Adrenal gland (tissue), 9 donors: ENCODE measurements at regions not wholly inside any gene's neighbourhood (a gene's known extent, or its start where the extent isn't known, plus 50 kb on each side); places are given as distances from the start of the nearest gene placed in this dataset.

Experiments
- DNase-seq, 7 donors: peaks; one replicate each; pipeline ENCODE4 v3.0.0-alpha.2; 2019 to 2020
- H3K27ac ChIP-seq, 5 donors: fragments of 200-600 bp; sonication (generic) in 4 of 5; 1 replicate in 3 of 5; 2 replicates in 2 of 5; pipeline versions ENCODE4 v1.5.1 to v1.8.0; 2016 to 2020; ENCODE audit warnings: mild to moderate bottlenecking in 1 of 5
- H3K27me3 ChIP-seq: fragments of 200-600 bp; 2 replicates; pipeline ENCODE4 v1.8.0; 2021
- H3K36me3 ChIP-seq, 2 donors: fragments of 200-600 bp; replicated peaks in 1 of 2; 1 replicate in 1 of 2; 2 replicates in 1 of 2; pipeline versions ENCODE4 v1.5.1 to v1.8.0; 2018 to 2022
- H3K4me1 ChIP-seq, 2 donors: fragments of 200-600 bp; replicated peaks in 1 of 2; 1 replicate in 1 of 2; 2 replicates in 1 of 2; pipeline versions ENCODE4 v1.5.1 to v1.8.0; 2018 to 2021
- H3K4me3 ChIP-seq, 4 donors: fragments of 200-600 bp; sonication (generic) in 3 of 4; one replicate each; pipeline ENCODE4 v1.5.1; 2016 to 2018
- H3K9me3 ChIP-seq, 3 donors: fragments of 200-600 bp; sonication (generic) in 1 of 3; replicated peaks in 1 of 3; 1 replicate in 2 of 3; 2 replicates in 1 of 3; pipeline versions ENCODE4 v1.5.1 to v1.8.0; 2016 to 2021
- POLR2A ChIP-seq, 2 donors: fragments of 450-650 bp; IDR thresholded peaks; one replicate each; pipeline ENCODE4 v1.6.1; 2017; ENCODE audit warnings: antibody characterized with exemption in 2 of 2, mild to moderate bottlenecking in 2 of 2, moderate library complexity in 1 of 2
- WGBS, 4 donors: extraction: QIAGEN DNeasy Blood & Tissue Kit in 2 of 4; methylation state at CpG; one replicate each; pipeline versions ENCODE4 v1.1.5 to v1.1.7; 2013 to 2017; 5-methylcytosine and 5-hydroxymethylcytosine counted together
- intact Hi-C, 2 donors: fragments of 100-400 bp; cut with DNase I; formaldehyde crosslinking; loops; one replicate each; pipeline versions ENCODE4 v1.14.1 to v1.15.0; 2022 to 2023
- TF ChIP-seq, protein P1 (sequence below), 6 experiments: fragments of 450-650 bp in 4 of 6; fragments of 200-600 bp in 2 of 6; sonication (generic) in 1 of 6; IDR thresholded peaks; 1 replicate in 5 of 6; 2 replicates in 1 of 6; pipeline versions ENCODE4 v1.5.1 to v1.8.0; 2016 to 2021; ENCODE audit warnings: antibody characterized with exemption in 6 of 6, mild to moderate bottlenecking in 2 of 6, moderate library complexity in 1 of 6
- donor health status: healthy with polysubstance abuse.
- donor health status: Bipolar disorder and iron deficiency.
- donor health status: DM: yes; HTN: yes; CAD: no.
- donor health status: DM: no; HTN: no; CAD: no.
- donor health status: DM: no; HTN: no; CAD: no.

DNA sequence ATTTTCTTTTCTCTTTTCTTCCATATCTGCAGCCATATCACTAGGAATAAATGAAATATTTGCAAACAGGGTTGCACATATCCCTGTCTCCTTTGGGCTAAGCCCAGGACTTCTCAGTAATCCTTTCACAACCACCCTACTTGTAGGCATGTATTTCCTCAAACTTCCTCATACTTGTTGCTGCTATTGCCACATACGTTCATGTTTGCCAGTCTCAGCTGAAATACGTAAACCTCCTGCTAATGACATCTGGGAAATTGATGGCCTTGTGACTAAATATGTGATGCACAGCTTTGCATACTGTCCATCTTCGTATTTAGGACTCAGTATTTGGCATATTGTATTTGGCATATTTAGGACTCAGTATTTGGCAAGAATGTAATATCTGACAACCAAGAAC is 224.6 kb downstream of the PLK2 start:
- TF ChIP-seq, protein P1, sequence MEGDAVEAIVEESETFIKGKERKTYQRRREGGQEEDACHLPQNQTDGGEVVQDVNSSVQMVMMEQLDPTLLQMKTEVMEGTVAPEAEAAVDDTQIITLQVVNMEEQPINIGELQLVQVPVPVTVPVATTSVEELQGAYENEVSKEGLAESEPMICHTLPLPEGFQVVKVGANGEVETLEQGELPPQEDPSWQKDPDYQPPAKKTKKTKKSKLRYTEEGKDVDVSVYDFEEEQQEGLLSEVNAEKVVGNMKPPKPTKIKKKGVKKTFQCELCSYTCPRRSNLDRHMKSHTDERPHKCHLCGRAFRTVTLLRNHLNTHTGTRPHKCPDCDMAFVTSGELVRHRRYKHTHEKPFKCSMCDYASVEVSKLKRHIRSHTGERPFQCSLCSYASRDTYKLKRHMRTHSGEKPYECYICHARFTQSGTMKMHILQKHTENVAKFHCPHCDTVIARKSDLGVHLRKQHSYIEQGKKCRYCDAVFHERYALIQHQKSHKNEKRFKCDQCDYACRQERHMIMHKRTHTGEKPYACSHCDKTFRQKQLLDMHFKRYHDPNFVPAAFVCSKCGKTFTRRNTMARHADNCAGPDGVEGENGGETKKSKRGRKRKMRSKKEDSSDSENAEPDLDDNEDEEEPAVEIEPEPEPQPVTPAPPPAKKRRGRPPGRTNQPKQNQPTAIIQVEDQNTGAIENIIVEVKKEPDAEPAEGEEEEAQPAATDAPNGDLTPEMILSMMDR (IDR thresholded peaks at IDR 0.05), result no peak
- TF ChIP-seq POLR2A (IDR thresholded peaks at IDR 0.05), result no peak
- Histone ChIP-seq H3K4me3 (no peak overlapping the region), H3K27ac (no peak overlapping the region), H3K36me3 (no peaks in the 10 kb centered on the region), H3K9me3 (no peaks in the 10 kb centered on the region), H3K27me3 (no peaks in the 10 kb centered on the region), H3K4me1 (no peaks in the 10 kb centered on the region)
- intact Hi-C loops, result no loop called here
- DNase-seq, result peak in 2 of 7 donors; percentile 9 to 22
- WGBS, 4 donors, result 26 to 40% (median 33%) methylated on average over 3 of the region's 3 CpGs

DNA sequence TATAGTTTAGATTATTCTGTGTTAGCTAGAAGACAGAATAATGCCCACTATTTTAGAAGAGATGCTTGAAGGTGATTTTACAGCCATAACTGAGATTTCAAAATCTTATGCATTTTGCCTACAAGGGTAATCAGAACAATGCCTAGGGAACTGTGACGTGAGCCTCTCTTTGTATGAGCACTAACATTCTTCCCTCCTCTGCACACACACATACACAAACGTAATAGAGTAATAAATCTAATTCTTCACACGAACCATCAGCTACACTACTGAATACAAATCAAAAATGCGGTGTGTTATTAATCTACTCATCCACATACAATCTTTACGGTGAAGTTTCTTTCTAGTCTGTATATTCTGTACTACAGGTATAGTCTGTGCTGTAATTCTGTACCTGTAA is 227.8 kb downstream of the PLK2 start:
- 73 to 92% (median 85%) methylated on average over 5 of the region's 5 CpGs for WGBS, 4 donors
- H3K4me1 ChIP-seq, result no peaks in the 10 kb centered on the region
- H3K27me3 ChIP-seq, result no peaks in the 10 kb centered on the region
- no peak overlapping the region for H3K27ac ChIP-seq
- H3K9me3 ChIP-seq, result no peaks in the 10 kb centered on the region
- no peak overlapping the region for H3K4me3 ChIP-seq
- no peak for DNase-seq
- no peaks in the 10 kb centered on the region for H3K36me3 ChIP-seq
- TF ChIP-seq POLR2A (IDR thresholded peaks at IDR 0.05), result no peak
- TF ChIP-seq, protein P1 (IDR thresholded peaks at IDR 0.05), result no peak
- intact Hi-C loops, result no loop called here

DNA sequence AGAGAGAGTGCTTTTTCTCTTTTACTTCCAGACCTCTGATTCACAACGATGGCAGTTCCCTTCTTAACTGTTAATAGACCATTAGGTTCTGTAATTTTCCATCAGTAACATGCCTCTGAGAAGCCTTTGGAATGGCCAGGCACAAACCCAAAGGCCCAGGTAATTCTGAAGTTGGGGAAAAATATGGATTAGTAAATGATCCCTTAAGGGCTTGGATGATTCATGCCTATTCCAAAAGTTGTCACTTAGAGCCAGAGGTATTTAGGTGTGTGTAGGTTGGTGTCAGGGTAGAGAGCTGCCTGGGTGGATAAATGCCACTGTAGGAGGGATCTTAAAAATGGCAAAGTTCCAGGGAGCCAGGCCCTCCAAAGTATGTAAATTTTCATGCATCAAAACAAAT is 228.8 kb downstream of the PLK2 start:
- Histone ChIP-seq H3K36me3 (no peaks in the 10 kb centered on the region), H3K27ac (no peak overlapping the region), H3K4me3 (no peak overlapping the region), H3K9me3 (no peaks in the 10 kb centered on the region), H3K27me3 (no peaks in the 10 kb centered on the region), H3K4me1 (no peaks in the 10 kb centered on the region)
- TF ChIP-seq, protein P1 (IDR thresholded peaks at IDR 0.05), result no peak
- TF ChIP-seq POLR2A (IDR thresholded peaks at IDR 0.05), result no peak
- 31 to 36% (median 34%) methylated on average over 1 of the region's 1 CpG for WGBS, 4 donors
- intact Hi-C loops, result no loop called here
- DNase-seq, result no peak

- H3K9me3 ChIP-seq, result no peaks in the 10 kb centered on the region
- intact Hi-C loops, result no loop called here
These were observed 231.0 kb downstream of the PLK2 start for GRCh38 chr5:58228896-58229295.

More at GRCh38 chr5:58228896-58229295, 231.0 kb downstream of the PLK2 start:
- Histone ChIP-seq H3K4me1 (no peaks in the 10 kb centered on the region), H3K27me3 (no peaks in the 10 kb centered on the region), H3K27ac (no peak overlapping the region), H3K36me3 (no peaks in the 10 kb centered on the region), H3K4me3 (no peak overlapping the region)
- TF ChIP-seq, protein P1 (IDR thresholded peaks at IDR 0.05), result no peak
- no peak for TF ChIP-seq POLR2A (IDR thresholded peaks at IDR 0.05)
- WGBS, 4 donors, result 70 to 83% (median 75%) methylated on average over 5 of the region's 5 CpGs
- no peak for DNase-seq
